ENCODE measurements at regions not wholly inside any gene's neighbourhood (a gene's known extent, or its start where the extent isn't known, plus 50 kb on each side); places are given as distances from the start of the nearest gene placed in this dataset.

DNA sequence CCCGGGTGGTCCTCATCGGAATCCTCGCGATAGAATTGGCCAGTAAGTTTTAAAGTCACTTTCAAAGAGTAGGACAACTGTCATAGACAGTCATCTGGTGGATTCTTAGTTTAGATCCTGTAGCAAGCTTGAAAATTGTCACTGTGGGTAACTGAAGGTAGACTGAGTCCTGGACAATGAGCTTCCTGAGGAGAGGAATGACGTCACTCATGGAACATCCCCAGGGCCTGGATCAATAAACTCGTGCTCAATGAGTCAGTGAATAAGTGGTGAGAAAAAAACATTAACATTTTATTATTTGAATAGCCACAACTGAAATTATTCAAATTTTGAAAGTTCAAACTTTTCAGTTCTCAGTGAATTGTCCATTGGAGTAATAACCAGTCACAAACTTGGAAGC lies 101.4 kb upstream of the CXCR4 start:
- peaks cover 0 to 9% of the 10 kb centered on the region in 2 experiments; a peak in 1 of 4 replicates for H3K27me3 ChIP-seq (replicated peaks in 1 of 2; ENCODE audit: control insufficient read depth in 2 of 2, insufficient read depth in 2 of 2, low read length in 1 of 2)
- no peak overlapping the region for H2AFZ ChIP-seq (ENCODE audit: control insufficient read depth, low read depth, low read length)
- DNase-seq (ENCODE audit: low read depth, low spot score) = no peak
- no peak overlapping the region for H3K4me2 ChIP-seq (ENCODE audit: control insufficient read depth, insufficient read depth)
- intact Hi-C loops (cut with micrococcal nuclease; ENCODE audit: unreplicated experiment) (no loop called here), in situ Hi-C loops (cut with MboI) (no loop called here)
- ATAC-seq = no peak
- WGBS (ENCODE audit: insufficient coverage, insufficient replicate concordance, low lambda C conversion rate, missing lambda C conversion rate) = 60% methylated on average over 6 of the region's 6 CpGs
- BruUV-seq (replicated peaks) = no TSS peak
- H3K79me2 ChIP-seq (ENCODE audit: control insufficient read depth, insufficient read depth, low read length) = no peaks in the 10 kb centered on the region
- H3K9ac ChIP-seq (ENCODE audit: control insufficient read depth, insufficient read depth, low read length) = no peak overlapping the region
- TF ChIP-seq BACH1 (IDR thresholded peaks at IDR 0.05; ENCODE audit: borderline replicate concordance) (no peak), JUNB (IDR thresholded peaks at IDR 0.05) (no peak), CHD1 (IDR thresholded peaks at IDR 0.05; ENCODE audit: low read depth, low read length) (no peak), ATF7 (IDR thresholded peaks at IDR 0.05; ENCODE audit: low read depth) (peak; percentile 83), TCF7 (IDR thresholded peaks at IDR 0.05; ENCODE audit: borderline replicate concordance) (no peak)
- TF ChIP-seq, protein P1, sequence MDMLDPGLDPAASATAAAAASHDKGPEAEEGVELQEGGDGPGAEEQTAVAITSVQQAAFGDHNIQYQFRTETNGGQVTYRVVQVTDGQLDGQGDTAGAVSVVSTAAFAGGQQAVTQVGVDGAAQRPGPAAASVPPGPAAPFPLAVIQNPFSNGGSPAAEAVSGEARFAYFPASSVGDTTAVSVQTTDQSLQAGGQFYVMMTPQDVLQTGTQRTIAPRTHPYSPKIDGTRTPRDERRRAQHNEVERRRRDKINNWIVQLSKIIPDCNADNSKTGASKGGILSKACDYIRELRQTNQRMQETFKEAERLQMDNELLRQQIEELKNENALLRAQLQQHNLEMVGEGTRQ (IDR thresholded peaks at IDR 0.05; ENCODE audit: borderline replicate concordance, low read depth, low read length) = no peak
- no peaks in the 10 kb centered on the region for H3K36me3 ChIP-seq (ENCODE audit: control insufficient read depth in 2 of 2, insufficient read depth in 2 of 2, low read length in 1 of 2)
- H4K20me1 ChIP-seq (ENCODE audit: control insufficient read depth, insufficient read depth) = no peaks in the 10 kb centered on the region
- RAD21 ChIA-PET (ENCODE audit: unreplicated experiment) = interaction anchor here (0.8 to 5.2 kb wide), 9 partner anchors 13 to 163 kb away, joined by 3 to 28 read pairs (median 5); no protein-coding TSS in a partner anchor
- CTCF ChIA-PET = interaction anchor here (0.7 to 3.5 kb wide), 2 partner anchors 19 to 306 kb away, joined by 3 to 23 read pairs; no protein-coding TSS in a partner anchor
- no peaks in the 10 kb centered on the region for H3K4me1 ChIP-seq (ENCODE audit: control insufficient read depth, insufficient read depth, low read length)
- no peaks in the 10 kb centered on the region for H3K9me3 ChIP-seq (replicated peaks; ENCODE audit: control insufficient read depth, insufficient read depth, low read length)
- no peak overlapping the region for H3K4me3 ChIP-seq
- H3K27ac ChIP-seq (ENCODE audit: control insufficient read depth, insufficient read depth) = no peak overlapping the region
- no peak for FAIRE-seq
- SMC1A ChIA-PET (ENCODE audit: uncharacterized antibody, unreplicated experiment) = interaction anchor here (1.0 to 7.4 kb wide), 16 partner anchors 8 to 165 kb away, joined by 3 to 104 read pairs (median 6); no protein-coding TSS in a partner anchor
- POLR2A ChIA-PET = interaction anchor here (0.8 to 4.1 kb wide), 7 partner anchors 13 to 161 kb away, joined by 3 to 27 read pairs (median 5); no protein-coding TSS in a partner anchor

DNA sequence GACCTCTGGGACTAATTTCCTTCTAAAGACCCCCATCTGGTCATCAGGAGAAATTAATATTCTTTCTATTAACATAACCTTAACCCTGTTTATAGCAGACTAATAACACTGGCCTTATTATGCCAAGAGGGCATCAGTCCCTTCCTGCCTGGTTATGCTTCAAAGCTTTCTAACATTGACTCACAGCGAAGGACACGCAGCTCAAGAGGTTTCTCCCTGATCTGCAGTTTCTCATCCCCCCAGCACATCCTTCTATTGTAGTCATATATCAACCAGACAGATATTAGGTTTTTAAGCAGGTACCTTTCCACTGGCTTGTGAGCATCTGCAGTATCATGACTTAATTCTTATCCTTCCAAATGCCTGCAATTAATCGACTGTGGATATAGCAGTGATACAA lies 100.0 kb upstream of the CXCR4 start:
- Histone ChIP-seq H3K4me1 (ENCODE audit: control insufficient read depth, insufficient read depth, low read length) (no peaks in the 10 kb centered on the region), H3K79me2 (ENCODE audit: control insufficient read depth, insufficient read depth, low read length) (no peaks in the 10 kb centered on the region), H3K9ac (ENCODE audit: control insufficient read depth, insufficient read depth, low read length) (no peak overlapping the region), H3K4me3 (no peak overlapping the region), H4K20me1 (ENCODE audit: control insufficient read depth, insufficient read depth) (no peaks in the 10 kb centered on the region), H3K9me3 (replicated peaks; ENCODE audit: control insufficient read depth, insufficient read depth, low read length) (peaks cover 2% of the 10 kb centered on the region; the same call in 1 of the 3 replicates), H3K27me3 (replicated peaks in 1 of 2; ENCODE audit: control insufficient read depth in 2 of 2, insufficient read depth in 2 of 2, low read length in 1 of 2) (peaks cover 0 to 9% of the 10 kb centered on the region in 2 experiments; a peak in 1 of 4 replicates), H3K4me2 (ENCODE audit: control insufficient read depth, insufficient read depth) (no peak overlapping the region), H3K27ac (ENCODE audit: control insufficient read depth, insufficient read depth) (no peak overlapping the region), H2AFZ (ENCODE audit: control insufficient read depth, low read depth, low read length) (no peak overlapping the region), H3K36me3 (ENCODE audit: control insufficient read depth in 2 of 2, insufficient read depth in 2 of 2, low read length in 1 of 2) (no peaks in the 10 kb centered on the region)
- peak; percentile 77 for ATAC-seq
- in situ Hi-C loops (cut with MboI) (no loop called here), intact Hi-C loops (cut with micrococcal nuclease; ENCODE audit: unreplicated experiment) (no loop called here)
- BruUV-seq (replicated peaks) = no TSS peak
- RAD21 ChIA-PET (ENCODE audit: unreplicated experiment) = interaction anchor here (1.0 to 5.2 kb wide), 12 partner anchors 8 to 166 kb away, joined by 3 to 40 read pairs (median 4); no protein-coding TSS in a partner anchor
- SMC1A ChIA-PET (ENCODE audit: uncharacterized antibody, unreplicated experiment) = interaction anchor here (1.0 to 7.4 kb wide), 16 partner anchors 9 to 164 kb away, joined by 3 to 104 read pairs (median 9); no protein-coding TSS in a partner anchor
- 43% methylated on average over 3 of the region's 3 CpGs for WGBS (ENCODE audit: insufficient coverage, insufficient replicate concordance, low lambda C conversion rate, missing lambda C conversion rate)
- POLR2A ChIA-PET = interaction anchor here (0.6 to 4.1 kb wide), 7 partner anchors 9 to 202 kb away, joined by 3 to 27 read pairs (median 4); no protein-coding TSS in a partner anchor
- FAIRE-seq = no peak
- CTCF ChIA-PET = interaction anchor here (0.6 to 3.7 kb wide), 7 partner anchors 11 to 317 kb away, joined by 3 to 16 read pairs (median 4); no protein-coding TSS in a partner anchor
- no peak for DNase-seq (ENCODE audit: low read depth, low spot score)
- no peak for TF ChIP-seq CBFB (IDR thresholded peaks at IDR 0.05; ENCODE audit: low read depth)
- peak; percentile 15; the same call in 1 of the 2 replicates for TF ChIP-seq RUNX3 (IDR thresholded peaks at IDR 0.05; ENCODE audit: low read length)
- TF ChIP-seq ZNF274 (IDR thresholded peaks at IDR 0.05; ENCODE audit: insufficient read depth, insufficient read length) = no peak
- TF ChIP-seq NFIC (IDR thresholded peaks at IDR 0.05; ENCODE audit: low read depth, low read length) = no peak; the same call in 1 of the 2 replicates
- TF ChIP-seq FOXM1 (IDR thresholded peaks at IDR 0.05; ENCODE audit: low read depth, low read length) = peak; percentile 32; the same call in 1 of the 2 replicates
- TF ChIP-seq, protein P2, sequence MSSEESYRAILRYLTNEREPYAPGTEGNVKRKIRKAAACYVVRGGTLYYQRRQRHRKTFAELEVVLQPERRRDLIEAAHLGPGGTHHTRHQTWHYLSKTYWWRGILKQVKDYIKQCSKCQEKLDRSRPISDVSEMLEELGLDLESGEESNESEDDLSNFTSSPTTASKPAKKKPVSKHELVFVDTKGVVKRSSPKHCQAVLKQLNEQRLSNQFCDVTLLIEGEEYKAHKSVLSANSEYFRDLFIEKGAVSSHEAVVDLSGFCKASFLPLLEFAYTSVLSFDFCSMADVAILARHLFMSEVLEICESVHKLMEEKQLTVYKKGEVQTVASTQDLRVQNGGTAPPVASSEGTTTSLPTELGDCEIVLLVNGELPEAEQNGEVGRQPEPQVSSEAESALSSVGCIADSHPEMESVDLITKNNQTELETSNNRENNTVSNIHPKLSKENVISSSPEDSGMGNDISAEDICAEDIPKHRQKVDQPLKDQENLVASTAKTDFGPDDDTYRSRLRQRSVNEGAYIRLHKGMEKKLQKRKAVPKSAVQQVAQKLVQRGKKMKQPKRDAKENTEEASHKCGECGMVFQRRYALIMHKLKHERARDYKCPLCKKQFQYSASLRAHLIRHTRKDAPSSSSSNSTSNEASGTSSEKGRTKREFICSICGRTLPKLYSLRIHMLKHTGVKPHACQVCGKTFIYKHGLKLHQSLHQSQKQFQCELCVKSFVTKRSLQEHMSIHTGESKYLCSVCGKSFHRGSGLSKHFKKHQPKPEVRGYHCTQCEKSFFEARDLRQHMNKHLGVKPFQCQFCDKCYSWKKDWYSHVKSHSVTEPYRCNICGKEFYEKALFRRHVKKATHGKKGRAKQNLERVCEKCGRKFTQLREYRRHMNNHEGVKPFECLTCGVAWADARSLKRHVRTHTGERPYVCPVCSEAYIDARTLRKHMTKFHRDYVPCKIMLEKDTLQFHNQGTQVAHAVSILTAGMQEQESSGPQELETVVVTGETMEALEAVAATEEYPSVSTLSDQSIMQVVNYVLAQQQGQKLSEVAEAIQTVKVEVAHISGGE (CRISPR knock-in tag; IDR thresholded peaks at IDR 0.05) = no peak
- no peak for TF ChIP-seq WRNIP1 (IDR thresholded peaks at IDR 0.05; ENCODE audit: borderline replicate concordance, low read depth, low read length)
- no peak for TF ChIP-seq ZNF207 (IDR thresholded peaks at IDR 0.05; ENCODE audit: borderline replicate concordance)
- peak; percentile 68 for TF ChIP-seq IKZF1 (conservative IDR thresholded peaks at IDR 0.05)

Measured in GM12878 (cell line).